HPDE6-E6E7 (cell line): ENCODE measurements at regions not wholly inside any gene's neighbourhood (a gene's known extent, or its start where the extent isn't known, plus 50 kb on each side); places are given as distances from the start of the nearest gene placed in this dataset.
"Not testable (repeated sequence)": the region's sequence is repeated elsewhere in the genome, so short reads cannot be mapped to it uniquely, and the experiment has no call there.

ENCODE experiments used
- DNase-seq: peaks from one replicate; pipeline ENCODE4 v3.0.0; 2011; ENCODE audit warnings: missing footprints; ENCODE audit errors: extremely low spot score

DNA sequence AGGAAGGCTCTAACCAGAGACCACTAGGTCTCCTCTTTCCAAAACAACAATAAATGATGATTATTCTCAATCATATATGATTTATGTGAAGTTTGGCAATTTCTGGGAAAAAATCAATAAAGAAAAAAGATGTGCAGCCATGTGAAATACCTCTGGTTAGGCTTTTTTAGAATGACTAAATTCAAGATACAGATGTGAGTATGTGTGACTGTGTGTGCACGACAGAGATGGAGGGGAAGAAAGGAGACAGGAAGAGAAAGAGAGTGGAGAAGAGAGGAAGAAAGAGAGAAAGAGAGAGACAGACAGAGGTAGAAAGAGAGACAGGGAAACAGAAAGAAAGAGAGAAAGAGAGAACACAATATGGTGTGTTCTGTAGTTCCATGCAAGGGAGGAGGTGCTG, 558.6 kb upstream of the CDH5 start:
- DNase-seq = no peak

DNA sequence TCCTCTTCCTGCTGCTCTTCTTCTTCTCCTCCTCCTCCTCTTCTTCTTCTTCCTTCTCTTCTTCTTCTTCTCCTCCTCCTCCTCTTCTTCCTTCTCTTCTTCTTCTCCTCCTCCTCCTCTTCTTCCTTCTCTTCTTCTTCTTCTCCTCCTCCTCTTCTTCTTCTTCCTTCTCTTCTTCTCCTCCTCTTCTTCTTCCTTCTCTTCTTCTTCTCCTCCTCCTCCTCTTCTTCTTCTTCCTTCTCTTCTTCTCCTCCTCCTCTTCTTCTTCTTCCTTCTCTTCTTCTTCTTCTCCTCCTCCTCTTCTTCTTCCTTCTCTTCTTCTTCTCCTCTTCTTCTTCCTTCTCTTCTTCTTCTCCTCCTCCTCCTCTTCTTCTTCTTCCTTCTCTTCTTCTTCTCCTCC, 560.8 kb upstream of the CDH5 start:
- DNase-seq = not testable (repeated sequence)

DNA sequence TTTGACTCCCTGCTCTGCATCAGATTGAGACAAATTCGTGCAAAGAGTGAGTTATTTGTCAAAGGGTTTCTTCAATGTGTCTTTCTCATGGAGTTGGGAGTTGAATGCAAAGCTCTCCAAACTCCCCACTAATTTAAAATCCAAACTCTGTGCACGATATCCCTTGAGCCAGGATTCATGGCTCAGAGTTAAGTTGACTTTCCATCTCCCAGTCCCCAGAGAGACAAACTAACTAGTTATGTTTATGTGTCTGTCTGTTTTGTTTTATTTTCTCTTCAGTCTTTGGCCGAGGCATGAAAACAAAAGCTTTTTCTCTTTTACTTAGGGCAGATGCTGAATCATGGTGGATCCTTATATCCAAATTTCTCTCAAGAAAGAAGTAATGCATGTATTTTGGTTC, 570.0 kb upstream of the CDH5 start:
- DNase-seq = no peak

DNA sequence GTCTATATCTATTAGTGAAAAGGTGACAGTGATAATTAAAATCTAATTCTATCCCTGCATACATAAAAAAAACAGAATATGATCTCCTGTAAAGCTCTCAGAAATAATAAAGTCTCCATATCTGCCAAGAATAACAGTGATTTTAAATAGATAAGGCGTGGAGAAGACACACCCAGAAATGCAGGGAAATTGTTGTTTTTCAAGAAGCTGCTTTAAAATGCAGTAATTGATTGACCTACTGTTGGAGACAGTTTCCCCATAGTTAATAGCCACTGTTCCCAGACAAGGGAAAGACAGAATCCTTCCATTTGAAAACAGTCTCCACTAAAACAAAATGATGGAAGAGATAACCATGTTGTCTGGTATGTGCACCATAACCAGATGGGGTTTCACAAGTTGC, 571.5 kb upstream of the CDH5 start:
- DNase-seq = no peak

DNA sequence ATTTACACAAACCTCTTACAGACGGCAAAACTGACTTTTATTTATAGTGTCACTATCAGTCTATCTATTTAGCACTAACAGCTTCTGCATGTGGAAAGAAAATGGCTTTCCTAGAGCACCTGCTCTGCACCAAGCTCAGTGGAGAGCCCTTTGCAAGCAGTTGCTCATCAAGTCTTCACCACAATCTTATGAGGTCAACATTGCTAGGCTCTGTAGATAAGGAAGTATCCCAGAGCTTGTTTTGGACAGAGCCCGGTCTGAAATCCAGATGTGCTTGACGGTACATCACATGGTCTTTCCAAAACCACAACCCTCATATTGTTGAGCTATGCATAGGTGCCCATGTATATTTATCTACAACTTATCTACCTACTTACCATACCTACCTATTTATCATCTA, 572.7 kb upstream of the CDH5 start:
- no peak for DNase-seq

DNA sequence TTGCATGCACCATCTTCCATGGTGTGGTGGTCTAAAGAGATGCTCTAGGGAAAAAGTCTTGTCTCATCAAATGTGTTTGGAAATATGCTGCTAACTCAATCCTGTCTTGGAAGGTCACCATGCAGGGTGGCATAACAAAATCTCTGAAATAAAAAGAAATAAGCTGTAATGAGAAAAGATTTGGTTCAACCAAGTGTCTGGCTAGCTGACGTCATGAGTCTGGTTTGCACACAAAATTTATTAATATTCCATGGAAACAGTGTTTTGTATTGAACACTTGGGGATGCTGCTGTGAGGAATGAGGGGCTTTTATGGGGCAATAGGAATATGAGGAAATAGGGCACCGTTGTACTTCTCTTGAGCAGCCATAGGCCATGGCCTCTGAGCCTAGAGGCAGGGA, 575.7 kb upstream of the CDH5 start:
- no peak for DNase-seq

DNA sequence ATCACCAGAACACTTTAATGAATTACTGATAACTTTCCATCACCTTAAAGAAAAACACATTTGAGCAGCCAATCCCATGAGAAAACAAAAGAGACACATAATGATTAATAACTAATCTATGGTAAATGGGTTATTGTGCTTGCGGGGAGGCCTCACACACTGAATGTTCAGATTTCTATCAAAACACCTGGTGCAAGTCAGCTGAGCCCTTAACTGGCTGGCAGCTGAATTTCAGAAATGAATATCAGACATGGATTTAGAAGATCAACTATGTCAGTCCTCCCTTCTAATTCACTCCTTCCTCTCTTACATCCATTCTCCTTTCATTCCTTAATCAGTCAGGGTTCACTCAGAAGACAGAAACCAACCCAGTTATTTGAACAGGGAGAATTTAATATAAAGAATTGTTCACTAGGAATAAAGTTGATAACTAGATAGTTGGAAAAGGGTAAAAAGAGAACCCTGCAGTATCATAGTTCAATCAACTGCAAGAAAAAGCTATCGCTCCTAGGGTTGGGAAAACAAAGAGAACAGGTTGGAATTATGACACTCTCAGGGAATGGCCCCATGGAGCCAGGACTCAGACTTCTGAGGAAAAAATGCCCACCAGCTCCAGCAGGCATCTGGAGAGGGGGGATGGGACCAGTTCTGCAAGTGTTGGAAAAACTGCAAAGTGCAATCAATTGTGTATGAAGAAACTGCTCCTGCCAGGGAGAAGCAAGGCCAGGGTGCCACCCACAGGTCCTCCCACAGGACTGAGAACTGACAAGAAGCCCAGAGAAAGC, 577.1 kb upstream of the CDH5 start:
- no peak for DNase-seq

DNA sequence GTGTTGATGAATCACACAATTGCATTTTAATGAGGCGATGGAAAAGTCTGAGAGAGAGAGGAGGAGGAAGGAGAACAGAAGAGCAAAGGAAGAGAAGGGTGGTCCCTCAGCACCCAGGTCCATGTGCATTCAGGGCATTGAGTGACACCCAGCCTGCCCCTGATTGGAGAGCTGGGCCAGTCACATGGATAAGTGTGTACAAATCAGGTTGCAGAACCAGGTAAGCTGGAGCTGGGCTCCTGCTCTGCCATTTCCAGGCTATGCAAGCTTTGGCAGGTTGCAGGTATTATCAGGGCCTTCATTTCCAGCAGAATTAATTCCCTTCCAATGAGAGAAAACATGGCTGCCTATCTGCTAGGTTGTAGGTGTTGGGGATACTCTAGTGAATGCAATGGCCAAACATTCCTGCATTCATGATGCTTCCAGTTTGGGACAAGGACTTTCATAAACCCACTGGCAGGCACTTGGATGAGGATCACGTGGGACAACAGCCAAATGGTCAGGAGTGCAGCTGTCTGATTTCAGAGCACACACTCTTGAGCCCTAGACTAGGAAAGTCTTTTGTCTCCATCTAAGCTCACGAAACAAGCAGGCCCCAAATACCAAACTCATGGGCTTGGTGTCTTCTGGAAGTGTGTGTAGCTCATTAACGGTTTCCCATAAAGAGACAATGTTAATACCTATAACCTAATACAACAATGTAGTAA, 577.9 kb upstream of the CDH5 start:
- DNase-seq = no peak

DNA sequence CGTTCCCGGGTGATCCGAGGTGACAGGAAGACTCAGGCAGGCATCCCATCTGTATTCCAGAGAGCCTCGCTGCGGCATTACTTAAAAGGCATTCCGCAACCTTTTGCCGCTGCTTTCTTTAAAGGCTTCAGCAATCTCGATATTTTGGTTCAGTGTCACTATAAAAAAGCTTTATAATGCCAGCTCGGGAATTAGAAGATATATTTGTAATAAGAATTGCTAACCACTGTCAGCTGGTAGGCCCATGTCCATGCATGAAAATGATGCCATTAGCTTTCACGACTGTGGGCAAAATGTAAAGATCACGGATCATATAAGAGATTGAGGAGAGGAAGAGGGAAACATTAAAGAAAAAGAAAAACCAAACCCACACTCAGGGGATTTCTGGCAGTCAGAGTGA, 578.6 kb upstream of the CDH5 start:
- no peak for DNase-seq

DNA sequence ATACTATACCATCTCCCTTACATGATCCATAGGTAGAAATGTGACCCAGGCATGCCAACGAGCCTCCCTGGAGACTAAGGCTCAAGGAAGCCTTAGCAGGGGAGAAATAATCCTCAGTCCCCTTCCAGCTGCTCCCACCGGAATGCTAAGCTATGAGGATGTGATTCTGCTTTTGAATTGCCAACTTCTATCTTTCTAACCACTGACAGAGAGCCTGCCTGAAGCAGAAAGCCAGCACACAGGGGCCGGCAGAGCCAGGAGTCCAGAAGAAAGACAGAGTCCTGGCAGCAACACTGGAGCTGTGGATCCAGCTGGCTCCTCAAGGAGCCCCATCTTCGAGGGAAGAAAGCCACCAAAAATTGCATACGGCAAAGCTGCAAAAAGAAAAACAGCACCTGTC, 579.6 kb upstream of the CDH5 start:
- DNase-seq = no peak

DNA sequence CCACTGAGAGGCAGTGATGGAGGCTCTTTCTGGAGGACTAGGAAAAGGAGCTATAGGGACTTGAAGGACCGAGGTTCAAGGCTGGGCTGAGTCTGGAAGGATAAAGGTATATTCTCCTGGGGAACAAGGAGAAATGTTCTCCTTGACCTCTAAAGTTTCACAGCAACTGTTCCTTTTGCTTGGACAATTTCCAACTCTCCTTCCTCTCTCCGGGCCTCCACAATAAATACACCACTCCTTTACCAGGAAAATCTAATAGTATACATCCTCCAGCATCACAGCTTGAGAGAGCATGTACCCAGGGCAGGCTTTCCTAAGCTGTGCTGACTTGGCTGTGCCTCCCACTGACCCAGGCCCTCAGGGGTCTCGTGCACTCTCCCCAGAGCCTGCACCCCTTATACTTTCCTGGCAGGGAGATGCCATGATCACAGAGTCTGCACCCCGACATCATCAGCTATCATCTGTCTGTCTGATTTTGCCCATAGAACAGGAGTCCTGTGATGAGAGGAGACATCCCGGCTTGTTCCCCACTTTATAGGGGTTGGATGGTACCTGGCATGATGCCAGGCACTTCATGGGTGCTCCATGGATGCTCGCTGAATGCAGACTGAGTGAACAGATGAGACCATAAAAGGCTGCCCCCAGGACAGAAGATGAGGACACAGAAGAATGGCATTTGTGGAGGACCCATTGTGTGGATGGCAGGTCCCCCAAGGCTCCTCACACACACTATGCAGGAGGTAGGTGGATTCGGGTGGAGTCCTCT, 582.6 kb upstream of the CDH5 start:
- no peak for DNase-seq

DNA sequence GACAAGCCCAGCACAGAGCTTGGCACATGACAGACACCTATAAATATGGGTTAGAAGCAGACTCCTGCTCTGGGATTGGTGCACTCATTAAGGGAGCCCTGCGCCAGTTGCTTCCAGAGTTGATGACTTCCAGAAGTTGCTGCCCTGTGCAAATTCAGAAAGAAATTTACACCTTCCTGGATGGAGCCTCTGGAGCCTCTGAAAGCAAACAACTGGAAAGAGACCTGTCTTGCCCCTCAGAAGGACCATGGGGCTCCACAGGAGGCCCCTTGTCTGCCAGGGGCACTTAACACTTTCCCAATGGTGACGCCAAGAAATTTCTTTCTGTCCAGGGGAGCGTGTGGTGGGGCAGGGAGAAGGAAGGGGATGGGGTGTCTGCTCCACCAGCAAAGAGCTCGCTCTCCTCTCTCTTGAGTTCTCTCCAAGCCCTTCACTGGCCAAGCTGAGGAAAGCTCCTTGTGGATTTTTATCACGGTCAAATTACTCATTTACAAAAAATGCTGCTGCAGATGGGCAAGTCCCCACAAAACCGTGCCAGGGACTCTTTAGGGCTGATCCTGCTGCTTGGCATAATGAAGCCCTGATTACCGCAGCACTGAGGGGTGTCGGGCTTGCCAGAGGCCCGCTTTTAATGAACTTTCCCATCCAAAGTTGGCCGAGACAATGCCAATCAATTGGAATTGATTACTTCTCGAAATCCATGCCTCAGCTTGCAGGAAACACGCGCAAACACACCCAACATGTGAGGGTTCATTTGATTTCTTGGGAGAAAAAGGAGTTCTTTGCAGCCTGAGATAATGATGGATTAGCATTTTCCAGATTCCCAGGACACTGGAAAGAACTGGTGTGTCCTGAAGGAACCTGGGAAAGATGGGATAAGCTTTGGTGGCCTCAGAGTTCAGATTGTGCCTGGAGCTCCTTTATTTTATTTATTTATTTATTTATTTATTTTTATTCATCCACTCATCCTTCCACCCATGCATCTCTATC, 583.6 kb upstream of the CDH5 start:
- peak; percentile 15 for DNase-seq

DNA sequence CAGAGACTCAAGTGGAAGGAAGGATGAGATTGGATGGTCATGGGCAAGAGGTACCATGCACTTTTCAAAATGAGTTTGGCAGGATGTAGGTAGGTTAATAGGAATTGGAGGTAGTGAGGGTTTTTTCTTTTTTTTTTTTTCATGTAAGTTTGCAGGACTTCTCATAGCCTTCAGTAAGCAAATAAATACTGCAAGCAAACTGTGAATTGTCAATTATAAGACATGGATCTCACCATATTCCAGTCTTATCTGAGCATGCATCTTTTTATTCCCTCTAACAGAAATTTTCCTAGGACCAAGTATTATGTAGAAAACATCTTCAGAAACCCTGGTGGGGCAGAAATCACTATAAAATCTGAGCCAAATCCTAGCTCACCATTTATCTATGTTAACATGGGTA, 584.6 kb upstream of the CDH5 start:
- no peak for DNase-seq

DNA sequence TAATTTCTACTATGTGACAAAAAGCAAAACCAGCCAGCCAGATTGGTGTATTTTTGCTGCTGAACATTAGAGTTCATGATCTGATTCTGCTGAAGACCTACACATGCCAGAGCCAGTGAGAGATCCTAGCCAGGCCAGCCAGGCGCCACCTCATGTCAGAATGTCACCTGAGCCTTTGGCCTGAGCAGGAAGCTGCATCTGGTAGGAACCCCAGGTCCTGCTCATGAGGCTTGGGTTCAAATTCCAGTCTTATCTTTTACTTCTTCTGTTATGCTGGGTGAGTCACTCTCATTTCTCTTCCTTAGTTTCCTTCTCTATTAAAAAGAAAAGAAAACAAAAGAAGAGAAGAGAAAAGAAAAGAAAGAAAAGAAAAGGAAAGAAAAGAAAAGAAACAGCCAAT, 585.1 kb upstream of the CDH5 start:
- DNase-seq = no peak

DNA sequence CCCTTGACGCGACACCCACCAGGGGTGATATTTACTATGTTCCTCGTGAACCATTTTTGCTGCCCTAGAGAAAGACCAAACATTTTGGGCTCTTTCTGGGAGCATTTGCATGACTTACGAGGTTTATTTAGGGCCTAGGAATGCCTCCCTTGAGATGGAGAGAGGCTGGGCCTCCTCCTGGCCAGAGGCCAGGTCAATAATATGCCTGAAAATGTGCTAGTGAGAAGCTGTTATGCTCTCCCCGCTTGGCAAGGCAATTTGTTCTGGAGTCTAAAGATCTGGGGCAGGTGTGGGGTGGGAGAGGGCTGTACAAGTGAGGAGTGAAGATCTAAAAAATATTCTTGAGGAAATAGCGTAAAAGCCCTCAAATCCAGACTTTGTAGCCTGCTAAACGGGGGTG, 587.3 kb upstream of the CDH5 start:
- DNase-seq = no peak

DNA sequence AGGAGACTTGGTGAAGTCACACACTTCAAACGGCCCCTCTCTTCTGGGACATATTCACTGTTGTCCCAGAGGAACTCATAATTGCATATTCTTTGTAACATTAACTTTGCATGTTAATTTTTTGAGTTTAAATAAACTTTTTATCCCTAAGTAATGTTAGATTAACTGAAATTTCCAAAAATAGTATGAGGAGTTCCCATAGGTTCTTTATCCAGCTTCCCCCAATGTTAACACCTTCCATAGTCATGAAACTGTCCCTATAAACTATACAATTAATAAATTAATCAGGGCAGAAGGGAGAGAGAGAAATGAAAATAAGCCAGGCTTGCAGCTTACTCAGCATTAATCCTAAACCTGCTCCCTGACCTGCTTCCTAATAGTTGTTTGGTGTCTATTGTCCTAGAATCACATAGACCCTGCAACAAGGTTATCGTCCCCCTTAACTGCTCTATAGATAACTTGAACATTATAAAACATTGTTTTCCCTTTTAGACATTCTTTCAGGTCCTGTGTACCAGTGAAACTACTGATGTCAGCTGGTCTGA, 589.8 kb upstream of the CDH5 start:
- DNase-seq = no peak

DNA sequence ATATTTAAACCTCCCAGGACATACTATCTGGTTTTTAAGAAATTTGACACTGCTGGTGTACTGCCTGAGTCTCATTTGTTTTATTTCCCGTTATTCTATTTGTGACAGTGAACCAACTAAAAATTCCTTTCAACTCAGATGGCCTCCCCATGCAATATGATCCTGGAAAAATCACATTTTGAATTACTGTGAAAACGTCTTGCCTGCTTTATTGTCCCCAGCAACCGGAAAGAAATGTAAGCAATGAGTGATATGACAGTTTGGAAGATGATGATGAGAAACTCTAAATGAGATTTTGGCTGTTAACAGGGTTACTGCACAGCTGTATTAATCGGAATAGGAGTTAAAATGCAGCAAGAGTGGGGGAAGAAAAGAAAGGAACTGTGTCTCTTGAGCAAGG, 590.7 kb upstream of the CDH5 start:
- no peak for DNase-seq

DNA sequence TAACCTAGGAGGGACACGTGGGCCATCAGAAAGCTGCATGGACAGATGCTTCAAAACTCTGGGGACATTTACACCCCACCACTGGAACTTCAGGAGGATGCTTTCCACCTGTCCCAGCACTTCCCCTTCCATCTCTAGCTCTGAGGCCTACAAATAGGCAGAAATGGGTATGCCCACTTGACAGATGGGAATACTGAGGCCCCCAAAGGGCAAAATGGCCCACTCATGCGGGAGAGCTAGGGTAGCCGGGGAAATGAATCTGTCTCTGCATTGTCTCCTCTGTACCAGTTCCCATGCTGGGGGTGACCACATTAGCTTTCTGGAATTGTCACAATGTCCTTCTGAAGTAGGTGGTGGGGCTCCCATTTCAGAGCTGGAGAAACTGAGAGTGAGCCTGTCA, 592.1 kb upstream of the CDH5 start:
- DNase-seq = no peak

DNA sequence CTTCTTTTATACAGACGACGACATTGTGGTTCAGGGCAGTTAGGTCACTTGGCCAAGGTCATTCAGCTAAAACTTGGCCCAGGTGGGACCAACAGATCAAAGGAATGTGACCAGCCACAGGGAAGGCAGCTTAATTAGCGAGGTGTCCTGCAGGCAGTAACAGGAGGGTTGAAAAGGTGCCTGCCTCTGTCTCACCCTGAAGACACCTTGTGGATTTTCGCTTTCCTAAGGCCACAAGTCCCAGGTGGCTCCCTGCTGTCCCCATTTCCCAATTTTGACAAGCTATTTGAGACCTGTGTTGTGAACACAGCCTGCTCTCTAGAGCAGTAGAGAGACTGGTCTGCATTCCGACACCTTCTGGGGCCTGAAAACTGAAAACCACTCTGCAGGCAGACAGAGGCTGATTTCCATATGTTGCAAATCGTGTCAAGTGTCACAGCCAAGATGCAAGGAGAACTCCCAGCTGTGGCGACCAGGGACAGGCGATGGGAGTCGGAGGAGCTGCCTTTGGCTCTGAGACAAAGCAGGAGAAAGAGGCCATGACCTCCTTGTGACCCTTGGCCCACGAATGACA, 593.1 kb upstream of the CDH5 start:
- no peak for DNase-seq

DNA sequence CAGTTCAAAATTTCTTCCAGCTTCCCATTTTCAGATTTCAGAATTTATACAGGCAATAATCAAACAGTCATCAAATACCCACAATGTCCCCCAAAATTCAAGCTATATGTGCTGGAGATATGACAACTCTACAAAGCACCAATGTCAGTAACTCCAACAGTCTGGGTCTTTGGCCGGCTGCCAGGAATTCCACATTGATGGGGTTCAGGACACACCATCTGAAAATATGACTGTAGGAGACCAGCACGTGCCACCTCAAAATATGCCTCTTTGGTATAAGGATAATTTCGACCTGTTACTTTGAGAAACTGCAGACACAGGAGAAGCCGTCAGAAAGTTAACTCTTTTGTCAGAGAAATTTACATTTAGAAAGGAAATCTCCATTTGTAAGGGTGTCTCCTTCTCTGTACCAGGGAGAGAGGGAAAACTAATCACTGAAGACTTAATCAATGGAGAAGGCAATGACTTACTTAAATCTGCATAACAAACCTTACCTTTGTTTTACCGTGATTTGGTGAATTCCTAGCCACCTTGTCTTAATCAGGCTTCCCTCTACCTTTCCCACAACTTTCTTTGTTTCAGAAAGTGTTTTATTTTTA, 594.3 kb upstream of the CDH5 start:
- no peak for DNase-seq

DNA sequence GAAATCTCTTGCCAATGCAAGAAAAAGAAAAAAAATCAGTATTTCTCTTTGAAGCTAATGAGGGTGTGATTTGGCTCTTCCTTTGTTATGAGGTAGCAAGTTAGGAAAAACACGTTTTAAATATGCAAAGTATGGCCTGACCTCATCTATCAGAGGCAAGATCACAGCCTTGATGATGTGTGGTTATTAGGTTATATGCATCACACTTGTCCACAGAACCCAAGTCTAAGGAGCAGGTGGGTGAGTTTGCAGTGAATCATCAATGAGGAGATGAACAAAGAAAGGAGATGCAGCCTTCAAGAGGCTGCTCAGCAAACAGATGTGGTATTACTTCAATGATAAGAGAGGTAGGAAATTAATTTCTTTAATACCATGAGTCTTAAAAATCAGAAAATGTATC, 594.8 kb upstream of the CDH5 start:
- no peak for DNase-seq
